Head of caudate nucleus (tissue), 42 donors: ENCODE measurements at regions not wholly inside any gene's neighbourhood (a gene's known extent, or its start where the extent isn't known, plus 50 kb on each side); places are given as distances from the start of the nearest gene placed in this dataset.
"Not testable (repeated sequence)": the region's sequence is repeated elsewhere in the genome, so short reads cannot be mapped to it uniquely, and the experiment has no call there.

ENCODE experiments used
- DNase-seq, 42 donors: peaks; one replicate each; pipeline versions ENCODE4 v3.0.0 to v3.0.0-alpha.2; 2020 to 2021; ENCODE audit warnings: mixed read lengths in 7 of 42
- intact Hi-C: fragments of 100-400 bp; cut with DNase I; formaldehyde crosslinking; loops from one replicate; pipeline ENCODE4 v1.15.0; 2022

- peak in 1 of 42 donors; percentile 22 for DNase-seq
- intact Hi-C loops: no loop called here
Observed at GRCh38 chr9:89669361-89669842, 64.6 kb downstream of the GADD45G start.

- DNase-seq: peak in 1 of 42 donors; percentile 22
- intact Hi-C loops: no loop called here
Observed at GRCh38 chr9:89670114-89670513, 65.3 kb downstream of the GADD45G start.

GRCh38 chr9:89670801-89671434 is 66.1 kb downstream of the GADD45G start:
- no peak for DNase-seq
- intact Hi-C loops: no loop called here

GRCh38 chr9:89674667-89675057 is 69.8 kb downstream of the GADD45G start:
- intact Hi-C loops: no loop called here

GRCh38 chr9:89675058-89675742 is 70.4 kb downstream of the GADD45G start:
- peak in 34 of 42 donors; percentile 19 to 88 (median 60) for DNase-seq
- intact Hi-C loops: no loop called here

More at GRCh38 chr9:89674667-89675057, 69.8 kb downstream of the GADD45G start:
- DNase-seq: no peak

GRCh38 chr9:89676281-89676680 is 71.5 kb downstream of the GADD45G start:
- intact Hi-C loops: no loop called here
- peak in 23 of 42 donors; percentile 21 to 78 (median 48) for DNase-seq

GRCh38 chr9:89677702-89678395 is 73.0 kb downstream of the GADD45G start:
- peak in 16 of 42 donors; percentile 17 to 70 (median 41) for DNase-seq
- intact Hi-C loops: no loop called here

- intact Hi-C loops: no loop called here
- no peak for DNase-seq
Observed at GRCh38 chr9:89678396-89679015, 73.7 kb downstream of the GADD45G start.

GRCh38 chr9:89679016-89679415 is 74.2 kb downstream of the GADD45G start:
- intact Hi-C loops: no loop called here
- no peak for DNase-seq

- intact Hi-C loops: no loop called here
- no peak for DNase-seq
Observed at GRCh38 chr9:89679581-89679980, 74.8 kb downstream of the GADD45G start.

GRCh38 chr9:89680547-89681467 is 76.0 kb downstream of the GADD45G start:
- no peak for DNase-seq
- intact Hi-C loops: no loop called here

- DNase-seq, intact Hi-C loops: not testable (repeated sequence)
Observed at GRCh38 chr9:89681468-89681859, 76.7 kb downstream of the GADD45G start.

- DNase-seq: no peak
- intact Hi-C loops: no loop called here
Observed at GRCh38 chr9:89683626-89684025, 78.8 kb downstream of the GADD45G start.

GRCh38 chr9:89684218-89684617 is 79.4 kb downstream of the GADD45G start:
- no peak for DNase-seq
- intact Hi-C loops: no loop called here

- DNase-seq: peak in 3 of 42 donors; percentile 26 to 44 (median 30)
- intact Hi-C loops: no loop called here
Observed at GRCh38 chr9:89684912-89685636, 80.3 kb downstream of the GADD45G start.

GRCh38 chr9:89685698-89686097 is 80.9 kb downstream of the GADD45G start:
- intact Hi-C loops: no loop called here
- no peak for DNase-seq

- intact Hi-C loops: no loop called here
- DNase-seq: no peak
Observed at GRCh38 chr9:89686126-89686525, 81.3 kb downstream of the GADD45G start.

GRCh38 chr9:89686621-89687020 is 81.8 kb downstream of the GADD45G start:
- intact Hi-C loops: no loop called here
- DNase-seq: no peak
